ENCODE measurements at regions not wholly inside any gene's neighbourhood (a gene's known extent, or its start where the extent isn't known, plus 50 kb on each side); places are given as distances from the start of the nearest gene placed in this dataset.

- DNase-seq (ENCODE audit: low read depth, low spot score), result no peak
Observed at GRCh38 chr10:58885146-58885545, 291.3 kb upstream of the PHYHIPL start.

GRCh38 chr10:58885686-58886345, 290.6 kb upstream of the PHYHIPL start:
- no peak for DNase-seq (ENCODE audit: low read depth, low spot score)

- DNase-seq (ENCODE audit: low read depth, low spot score), result no peak
Observed at GRCh38 chr10:58886406-58886805, 290.0 kb upstream of the PHYHIPL start.

- DNase-seq (ENCODE audit: low read depth, low spot score), result no peak
Observed at GRCh38 chr10:58887474-58887873, 289.0 kb upstream of the PHYHIPL start.

- DNase-seq (ENCODE audit: low read depth, low spot score), result no peak
Observed at GRCh38 chr10:58888957-58889356, 287.5 kb upstream of the PHYHIPL start.

- DNase-seq (ENCODE audit: low read depth, low spot score), result no peak
Observed at GRCh38 chr10:58892031-58892531, 284.4 kb upstream of the PHYHIPL start.

GRCh38 chr10:58894929-58895328, 281.5 kb upstream of the PHYHIPL start:
- no peak for DNase-seq (ENCODE audit: low read depth, low spot score)

- no peak for DNase-seq (ENCODE audit: low read depth, low spot score)
Observed at GRCh38 chr10:58896229-58896628, 280.2 kb upstream of the PHYHIPL start.

- no peak for DNase-seq (ENCODE audit: low read depth, low spot score)
Observed at GRCh38 chr10:58897236-58897635, 279.2 kb upstream of the PHYHIPL start.

- no peak for DNase-seq (ENCODE audit: low read depth, low spot score)
Observed at GRCh38 chr10:58897708-58898107, 278.7 kb upstream of the PHYHIPL start.

GRCh38 chr10:58898854-58899573, 277.4 kb upstream of the PHYHIPL start:
- no peak for DNase-seq (ENCODE audit: low read depth, low spot score)

GRCh38 chr10:58901092-58901646, 275.3 kb upstream of the PHYHIPL start:
- DNase-seq (ENCODE audit: low read depth, low spot score), result no peak

GRCh38 chr10:58903071-58903470, 273.4 kb upstream of the PHYHIPL start:
- no peak for DNase-seq (ENCODE audit: low read depth, low spot score)

- no peak for DNase-seq (ENCODE audit: low read depth, low spot score)
Observed at GRCh38 chr10:58909881-58910280, 266.6 kb upstream of the PHYHIPL start.

- DNase-seq (ENCODE audit: low read depth, low spot score), result no peak
Observed at GRCh38 chr10:58913717-58914116, 262.7 kb upstream of the PHYHIPL start.

GRCh38 chr10:58918887-58919286, 257.6 kb upstream of the PHYHIPL start:
- DNase-seq (ENCODE audit: low read depth, low spot score), result no peak

- DNase-seq (ENCODE audit: low read depth, low spot score), result no peak
Observed at GRCh38 chr10:58919927-58920654, 256.4 kb upstream of the PHYHIPL start.

GRCh38 chr10:58920655-58921003, 255.8 kb upstream of the PHYHIPL start:
- DNase-seq (ENCODE audit: low read depth, low spot score), result no peak

- DNase-seq (ENCODE audit: low read depth, low spot score), result no peak
Observed at GRCh38 chr10:58921421-58921855, 255.0 kb upstream of the PHYHIPL start.

- DNase-seq (ENCODE audit: low read depth, low spot score), result no peak
Observed at GRCh38 chr10:58925381-58925780, 251.1 kb upstream of the PHYHIPL start.

GRCh38 chr10:58930500-58930899, 245.9 kb upstream of the PHYHIPL start:
- no peak for DNase-seq (ENCODE audit: low read depth, low spot score)

GRCh38 chr10:58932126-58932525, 244.3 kb upstream of the PHYHIPL start:
- DNase-seq (ENCODE audit: low read depth, low spot score), result no peak
